ENCODE measurements at regions not wholly inside any gene's neighbourhood (a gene's known extent, or its start where the extent isn't known, plus 50 kb on each side); places are given as distances from the start of the nearest gene placed in this dataset.

GRCh38 chr2:8004250-8004681 lies 677.6 kb upstream of the ID2 start:
- TF ChIP-seq CTCF (IDR thresholded peaks at IDR 0.05) (no peak), EZH2phosphoT487 (IDR thresholded peaks at IDR 0.05) (no peak), EZH2 (IDR thresholded peaks at IDR 0.05) (no peak)
